ENCODE measurements at regions not wholly inside any gene's neighbourhood (a gene's known extent, or its start where the extent isn't known, plus 50 kb on each side); places are given as distances from the start of the nearest gene placed in this dataset.
"Not testable (repeated sequence)": the region's sequence is repeated elsewhere in the genome, so short reads cannot be mapped to it uniquely, and the experiment has no call there.

DNA sequence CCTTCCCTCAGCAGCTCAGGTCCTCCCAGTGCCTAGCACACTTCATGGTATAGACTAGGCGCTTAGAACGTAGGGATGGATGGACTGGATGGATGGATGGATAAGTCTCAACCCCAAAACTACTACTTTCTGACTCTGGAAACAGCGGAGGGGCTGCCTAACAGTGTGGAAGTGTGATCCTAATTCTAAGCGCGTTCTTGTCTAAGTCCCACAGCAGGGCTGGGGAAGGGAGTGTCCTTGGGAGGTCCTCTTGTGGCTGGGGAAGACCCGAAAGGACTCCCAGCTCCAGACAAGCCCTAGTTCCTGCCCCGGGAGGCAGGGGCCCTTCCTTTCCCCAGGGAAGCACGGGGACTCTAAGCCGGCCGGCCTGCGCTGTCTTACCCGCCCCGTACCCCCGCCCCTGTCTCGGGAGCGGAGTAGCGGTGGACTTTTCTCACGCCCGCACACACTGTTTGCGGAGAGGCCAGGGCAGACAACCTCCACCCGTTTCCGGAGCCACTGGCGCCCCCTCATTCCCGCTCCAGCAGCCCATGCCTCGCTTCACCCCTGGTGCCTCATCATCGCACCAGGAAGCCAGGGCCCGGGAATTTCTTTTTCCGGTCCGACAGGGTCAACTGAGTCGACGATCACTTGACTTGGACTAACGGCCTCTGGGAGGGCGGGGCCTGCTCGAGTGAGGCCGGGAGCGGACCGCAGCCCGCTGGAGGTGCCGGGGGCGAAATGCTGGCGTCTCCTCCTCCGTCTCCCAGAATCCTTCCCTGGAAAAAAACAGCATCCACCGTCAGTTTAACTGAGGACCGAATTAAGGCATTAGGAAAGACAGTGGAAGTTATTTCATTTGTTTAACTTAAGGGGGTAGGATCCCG lies 133.3 kb downstream of the TBC1D2B start:
- DNase-seq: no peak

DNA sequence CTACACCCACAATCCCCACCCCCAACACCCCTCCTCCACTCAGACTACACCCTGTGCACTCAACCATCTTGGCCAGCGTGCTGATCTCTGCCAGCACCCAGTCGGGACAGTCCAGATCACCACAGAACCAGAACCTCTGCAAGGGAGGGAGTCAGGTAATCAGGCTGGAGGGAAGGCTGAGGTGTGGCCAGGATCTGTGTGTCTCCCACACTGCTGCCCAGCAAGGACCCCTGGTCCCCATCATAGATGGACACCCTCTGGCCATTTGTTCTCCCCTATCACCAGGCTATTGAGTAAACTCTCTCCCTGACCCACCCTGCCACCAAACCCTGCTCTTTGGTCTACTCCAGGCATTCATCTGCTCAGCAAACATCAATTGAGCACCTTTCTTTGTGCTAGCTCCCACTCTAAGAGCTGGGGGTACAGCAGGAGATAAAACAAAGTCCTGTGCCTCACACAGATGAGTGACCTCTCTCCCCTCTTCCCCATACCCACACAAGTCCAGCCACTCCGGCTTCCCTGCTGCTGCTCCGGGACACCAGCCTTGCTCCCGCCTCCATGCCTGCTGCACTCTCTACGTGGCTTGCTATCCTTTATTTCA lies 134.8 kb downstream of the TBC1D2B start:
- DNase-seq: no peak

DNA sequence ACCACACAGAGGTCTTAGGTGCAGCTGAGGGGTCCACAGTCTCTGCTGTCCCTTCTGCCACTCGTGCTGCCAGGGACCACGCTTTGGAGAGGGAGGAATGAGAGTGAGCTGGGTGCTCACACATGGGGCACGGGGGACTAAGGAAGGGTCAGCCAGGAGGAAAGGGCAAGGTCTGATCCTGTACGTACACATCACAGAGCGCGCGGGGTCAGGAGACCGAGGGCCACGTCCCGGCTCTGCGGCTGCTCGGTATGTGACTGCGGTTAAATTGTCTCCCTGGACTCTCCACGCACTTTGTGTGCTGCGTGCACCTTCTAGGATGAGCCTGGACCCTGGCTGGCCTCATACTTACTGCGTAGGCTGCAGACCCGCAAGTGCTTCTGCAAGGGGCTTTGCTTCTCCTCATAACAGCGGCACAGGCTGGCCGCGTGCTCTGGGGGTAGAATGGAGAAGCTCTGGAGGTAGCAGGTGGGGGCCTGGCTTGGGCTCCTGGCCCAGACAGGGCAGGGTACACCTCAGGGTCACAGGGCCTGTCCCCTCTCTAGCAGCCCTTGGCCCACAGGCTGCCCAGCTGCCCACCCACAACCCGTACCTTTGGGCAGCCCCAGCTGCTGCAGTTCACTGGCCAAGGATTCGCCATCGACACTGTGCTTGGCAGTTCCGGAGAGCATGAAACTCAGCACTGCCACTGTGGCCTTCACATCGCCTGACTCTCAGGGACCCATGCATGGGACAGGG lies 136.3 kb downstream of the TBC1D2B start:
- not testable (repeated sequence) for DNase-seq

DNA sequence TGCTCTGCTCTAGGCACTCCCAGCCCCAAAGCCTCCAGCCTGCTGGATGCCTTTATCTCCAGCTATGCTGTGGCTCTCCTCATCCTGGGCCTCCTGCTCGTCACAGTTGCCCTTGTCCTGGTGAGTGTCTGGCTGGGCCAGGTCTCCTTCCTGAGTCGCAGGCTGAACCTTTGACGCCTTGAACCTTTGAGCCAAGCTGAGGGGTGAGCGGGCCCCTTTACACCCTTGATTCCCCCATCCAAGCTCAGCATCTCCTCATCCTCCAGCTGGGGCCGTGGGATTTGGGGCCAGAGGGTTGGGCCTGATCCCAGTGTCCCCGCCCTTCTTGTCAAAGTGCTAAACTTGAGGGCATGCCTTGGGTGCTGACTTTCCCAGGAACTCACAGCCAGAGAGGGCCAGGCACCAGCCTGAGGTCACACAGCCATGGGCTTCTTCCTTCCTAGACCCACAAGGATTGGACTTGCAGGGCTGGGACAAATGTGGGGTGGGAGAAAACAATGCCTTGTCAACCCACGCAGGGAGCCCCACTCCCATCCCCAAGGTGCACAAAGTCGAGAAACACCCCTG lies 137.0 kb downstream of the TBC1D2B start:
- DNase-seq: no peak

DNA sequence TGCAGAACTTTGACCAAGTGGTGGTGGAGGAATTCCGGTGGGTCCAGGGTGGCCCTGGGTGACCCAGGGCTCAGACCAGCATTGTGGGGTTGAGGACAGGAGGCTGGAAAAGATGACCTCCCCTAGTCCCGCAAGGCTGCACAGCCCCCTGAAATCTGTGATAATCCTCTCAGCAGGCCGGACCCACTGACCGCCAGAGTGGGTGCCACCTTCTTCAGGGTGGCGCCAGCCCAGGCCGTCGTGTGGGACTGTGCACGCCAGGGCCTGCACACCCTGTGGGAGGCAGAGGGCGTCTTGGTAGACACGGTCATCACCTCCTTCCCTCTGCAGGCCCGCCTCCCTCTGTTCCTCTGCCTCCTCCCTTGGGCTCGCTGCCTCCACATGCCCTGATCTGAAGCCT lies 137.7 kb downstream of the TBC1D2B start:
- no peak for DNase-seq

DNA sequence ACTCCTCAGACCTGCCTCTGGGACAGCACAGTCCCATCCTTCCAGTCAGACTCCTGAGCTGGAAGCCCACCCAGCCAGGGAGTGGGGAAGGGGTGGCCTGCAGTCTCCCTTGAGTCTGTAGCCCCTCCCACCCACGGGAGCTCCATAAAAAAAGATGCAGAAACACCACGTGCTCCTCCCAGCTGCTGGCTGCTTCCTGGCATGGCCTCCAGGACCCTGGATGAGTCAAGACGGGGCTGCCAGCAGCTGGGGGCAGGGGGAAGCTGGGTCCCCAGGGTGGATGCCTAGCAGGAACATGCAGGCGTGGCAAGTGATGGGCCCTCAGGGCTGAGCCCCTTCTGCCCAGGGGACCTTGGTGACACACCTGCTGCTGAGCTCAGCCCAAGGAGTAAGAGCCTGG lies 138.5 kb downstream of the TBC1D2B start:
- DNase-seq: not testable (repeated sequence)

DNA sequence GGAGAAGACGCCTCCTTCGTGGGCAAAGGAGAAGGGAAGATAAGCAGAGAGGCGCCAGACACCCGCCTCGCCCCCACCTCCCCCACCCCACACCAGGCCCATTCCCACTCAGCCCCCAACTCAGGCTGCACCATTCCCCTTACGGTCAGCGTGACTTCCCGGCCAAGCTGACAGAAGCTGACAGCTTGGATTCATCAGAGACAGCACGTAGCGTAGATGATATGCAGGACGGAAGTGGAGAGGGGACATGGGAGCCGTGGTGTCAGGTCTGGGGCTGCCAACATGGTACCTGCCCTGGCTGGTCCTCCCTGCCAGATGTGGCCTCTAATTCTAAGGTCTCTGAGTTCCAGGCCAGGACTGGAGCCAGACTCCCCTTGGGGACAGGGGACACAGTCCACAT lies 139.0 kb downstream of the TBC1D2B start:
- not testable (repeated sequence) for DNase-seq

DNA sequence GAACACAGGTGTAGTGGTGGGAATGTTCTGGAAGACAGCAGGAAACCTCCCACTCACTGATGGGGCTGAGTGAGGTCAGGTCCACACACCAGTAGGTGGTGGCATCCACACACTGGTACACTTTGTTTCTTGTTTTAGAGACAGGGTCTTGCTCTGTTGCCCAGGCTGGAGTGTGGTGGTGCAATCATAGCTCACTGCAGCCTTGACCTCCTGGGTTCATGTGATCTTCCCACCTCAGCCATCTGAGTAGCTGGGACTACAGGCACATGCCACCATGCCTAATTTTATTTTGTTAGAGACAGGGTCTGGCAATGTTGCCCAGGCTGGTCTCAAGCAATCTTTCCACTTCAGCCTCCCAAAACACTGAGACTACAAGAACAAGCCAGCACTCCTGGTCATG lies 140.9 kb downstream of the TBC1D2B start:
- DNase-seq: not testable (repeated sequence)

DNA sequence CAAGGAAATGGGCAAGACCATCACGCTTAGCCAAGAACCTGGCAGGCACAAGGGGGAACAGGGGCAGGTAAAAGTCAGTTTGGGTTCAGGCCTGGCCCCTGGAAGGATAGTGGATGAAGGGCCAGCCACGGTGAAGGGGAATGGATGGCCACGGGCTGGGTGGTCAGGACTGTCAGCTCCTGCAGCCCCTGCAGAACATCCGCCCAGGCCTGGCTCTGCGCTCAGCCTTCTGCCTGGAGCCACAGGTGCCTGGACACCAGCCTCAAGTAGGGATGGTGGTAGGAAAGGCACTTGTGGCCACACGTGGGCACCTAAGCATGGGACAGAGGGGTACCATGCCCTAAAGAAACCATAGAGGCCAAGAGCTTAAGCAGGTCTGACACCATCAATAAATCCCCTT lies 143.0 kb downstream of the TBC1D2B start:
- not testable (repeated sequence) for DNase-seq

DNA sequence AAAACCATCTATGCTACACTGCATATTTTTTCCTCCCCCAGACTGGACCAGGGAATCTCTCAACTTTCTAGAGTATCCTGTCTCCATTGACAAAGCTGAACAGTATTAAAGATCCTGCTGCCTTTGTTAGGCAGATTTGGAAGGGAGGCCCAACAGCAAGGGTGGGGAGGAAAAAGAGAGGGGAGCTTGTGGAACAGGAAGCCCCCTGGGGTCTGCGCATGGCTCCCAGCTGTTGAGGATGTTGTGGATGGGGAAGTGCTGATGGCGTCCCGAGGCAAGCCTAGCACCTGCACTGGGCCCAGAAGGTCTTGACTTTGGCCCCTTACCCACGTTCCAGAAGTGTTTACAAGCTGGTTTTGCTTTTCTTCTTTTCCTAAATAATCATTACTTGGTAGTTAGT lies 146.6 kb downstream of the TBC1D2B start:
- not testable (repeated sequence) for DNase-seq

DNA sequence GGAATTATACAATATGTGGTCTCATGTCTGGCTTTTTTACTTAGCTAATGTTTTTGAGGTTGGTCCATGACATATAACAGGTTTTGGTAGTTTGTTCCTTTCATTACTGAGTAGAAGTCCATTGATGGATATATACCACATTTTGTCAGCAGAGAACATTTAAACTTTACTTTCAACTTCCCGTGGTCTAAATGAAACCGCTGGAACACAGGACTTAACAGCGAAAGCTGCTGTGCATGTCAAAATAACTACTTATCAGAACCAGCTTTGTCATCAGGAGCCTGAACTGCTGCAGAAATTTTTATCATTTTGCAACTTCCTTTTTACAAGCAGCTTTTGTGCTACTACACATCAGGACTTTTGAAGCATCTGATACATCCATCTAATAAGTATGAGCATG lies 147.0 kb downstream of the TBC1D2B start:
- DNase-seq: not testable (repeated sequence)

DNA sequence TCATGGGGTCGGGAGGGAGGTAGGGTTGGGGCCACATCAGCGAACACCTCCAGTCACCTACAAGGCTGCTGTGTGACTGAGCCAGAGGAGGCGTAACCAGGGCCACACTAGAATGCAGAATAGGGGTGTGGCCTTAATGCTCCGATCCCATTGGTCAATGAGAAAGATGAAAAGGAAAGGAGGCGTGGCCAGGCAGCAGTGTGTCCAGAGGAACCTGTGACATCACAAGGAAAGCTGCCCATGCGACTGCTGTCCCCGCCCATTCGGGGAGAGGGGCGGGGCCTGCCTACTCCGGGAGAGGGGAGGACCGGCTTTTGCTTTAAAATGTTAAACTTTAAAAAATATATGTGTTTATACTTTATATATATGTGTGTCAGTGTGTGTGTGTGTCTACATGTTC lies 150.7 kb downstream of the TBC1D2B start:
- not testable (repeated sequence) for DNase-seq

DNA sequence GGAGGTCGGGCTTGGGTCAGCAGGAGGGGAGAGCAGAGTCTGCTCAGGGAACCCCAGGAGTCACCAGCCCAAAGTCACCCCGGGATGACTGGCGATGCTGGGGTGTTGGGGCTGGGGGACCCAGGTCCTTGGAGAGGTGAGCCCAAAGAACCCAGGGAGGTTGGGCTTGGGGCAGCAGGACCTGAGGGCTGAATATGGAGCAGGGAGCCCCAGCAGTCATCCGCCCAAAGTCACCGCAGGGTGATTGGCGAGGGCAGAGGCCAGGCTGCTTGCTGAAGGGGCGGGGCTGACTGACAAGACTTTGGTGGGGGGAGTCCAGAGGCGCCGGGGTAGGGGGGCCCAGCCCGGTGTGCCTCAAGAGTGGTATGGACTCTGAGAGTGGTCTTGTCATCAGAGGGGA lies 151.2 kb downstream of the TBC1D2B start:
- DNase-seq: not testable (repeated sequence)

DNA sequence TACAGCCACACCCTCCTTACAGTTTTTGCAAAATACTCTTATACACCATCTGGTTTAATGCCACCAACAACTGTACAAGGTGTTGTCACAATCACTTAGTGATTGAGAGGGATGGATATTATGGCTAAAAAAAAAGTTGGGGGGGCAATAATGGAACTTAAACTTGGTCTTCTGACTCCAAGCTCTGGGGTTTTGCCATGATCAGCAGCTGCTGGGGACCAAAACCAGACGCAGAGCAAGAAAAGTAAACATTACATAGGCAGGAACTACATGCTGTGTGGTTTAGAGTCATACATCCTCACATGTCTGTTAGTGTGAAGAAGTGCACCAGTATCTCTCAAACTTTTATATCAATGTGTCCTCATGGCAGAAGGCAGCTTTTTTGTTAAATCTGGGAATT lies 152.4 kb downstream of the TBC1D2B start:
- not testable (repeated sequence) for DNase-seq

DNA sequence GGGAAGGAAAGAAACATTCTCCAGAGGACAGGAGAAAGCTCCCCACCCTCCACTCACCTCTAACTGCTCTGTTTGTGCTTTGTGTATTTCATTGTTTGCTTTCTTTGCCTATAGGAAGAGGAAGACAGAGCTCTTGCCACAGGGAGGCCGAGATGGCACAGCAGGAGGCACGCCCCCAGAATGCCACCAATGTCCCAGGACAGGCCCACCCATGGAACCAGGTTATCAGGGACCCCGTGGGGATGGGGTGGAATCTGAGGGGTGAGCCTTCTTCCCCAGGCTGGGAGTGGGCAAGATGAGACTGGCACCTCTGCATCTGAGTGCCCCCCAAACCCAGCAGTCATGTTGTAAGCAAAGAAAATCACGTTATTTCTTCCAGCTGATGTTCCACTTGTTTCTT lies 155.8 kb downstream of the TBC1D2B start:
- no peak for DNase-seq

DNA sequence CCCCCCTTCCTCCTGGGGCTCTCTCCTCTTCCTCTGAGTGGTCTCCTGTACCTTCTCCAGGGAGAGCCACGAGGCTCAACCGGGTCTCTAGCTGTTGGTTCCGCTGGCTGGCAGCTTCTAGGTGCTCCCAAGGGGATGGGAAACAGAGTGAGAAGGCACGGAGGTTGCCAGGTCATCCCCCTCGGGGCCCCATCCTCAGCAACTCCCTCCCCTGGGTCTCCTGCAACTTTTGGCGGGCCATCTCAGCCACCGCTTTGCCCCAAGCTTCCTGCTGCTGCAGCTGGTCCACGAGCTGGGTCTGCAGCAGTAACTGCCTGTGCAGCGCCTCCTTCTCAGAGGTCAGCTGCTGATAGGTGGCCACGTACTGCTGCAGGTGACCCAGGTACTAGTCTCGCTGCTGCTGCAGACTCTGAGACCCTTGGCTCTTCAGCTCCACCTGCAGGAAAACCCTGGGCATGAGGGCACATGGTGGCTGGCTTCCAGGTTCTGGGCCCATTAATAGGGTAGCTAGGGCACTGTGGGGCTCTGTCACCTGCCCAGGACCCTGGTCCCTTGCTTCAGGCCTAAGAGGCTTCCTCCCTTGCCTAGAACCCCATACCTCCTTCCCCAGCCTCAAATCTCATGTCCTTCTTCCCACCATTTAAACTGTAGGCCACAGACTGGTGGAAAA lies 160.4 kb downstream of the TBC1D2B start:
- DNase-seq: not testable (repeated sequence)

DNA sequence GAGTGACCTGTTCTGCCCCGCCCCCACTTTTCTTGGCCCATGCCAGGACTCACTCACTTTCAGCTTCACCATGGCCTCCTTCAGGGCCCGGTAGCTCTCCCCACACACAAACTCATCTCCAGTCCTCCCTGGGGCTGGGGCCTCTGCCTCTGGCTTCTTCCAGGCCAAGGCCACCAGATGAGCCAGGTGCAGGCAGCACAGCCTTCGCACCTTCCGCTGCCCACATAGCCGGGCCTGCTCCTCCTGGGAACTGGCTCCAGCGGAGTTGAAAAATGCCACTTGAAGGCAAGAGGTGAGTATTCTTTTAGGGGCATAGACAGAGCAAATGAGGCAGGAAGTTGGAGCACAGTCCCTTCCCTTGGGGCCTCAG lies 161.6 kb downstream of the TBC1D2B start:
- not testable (repeated sequence) for DNase-seq

DNA sequence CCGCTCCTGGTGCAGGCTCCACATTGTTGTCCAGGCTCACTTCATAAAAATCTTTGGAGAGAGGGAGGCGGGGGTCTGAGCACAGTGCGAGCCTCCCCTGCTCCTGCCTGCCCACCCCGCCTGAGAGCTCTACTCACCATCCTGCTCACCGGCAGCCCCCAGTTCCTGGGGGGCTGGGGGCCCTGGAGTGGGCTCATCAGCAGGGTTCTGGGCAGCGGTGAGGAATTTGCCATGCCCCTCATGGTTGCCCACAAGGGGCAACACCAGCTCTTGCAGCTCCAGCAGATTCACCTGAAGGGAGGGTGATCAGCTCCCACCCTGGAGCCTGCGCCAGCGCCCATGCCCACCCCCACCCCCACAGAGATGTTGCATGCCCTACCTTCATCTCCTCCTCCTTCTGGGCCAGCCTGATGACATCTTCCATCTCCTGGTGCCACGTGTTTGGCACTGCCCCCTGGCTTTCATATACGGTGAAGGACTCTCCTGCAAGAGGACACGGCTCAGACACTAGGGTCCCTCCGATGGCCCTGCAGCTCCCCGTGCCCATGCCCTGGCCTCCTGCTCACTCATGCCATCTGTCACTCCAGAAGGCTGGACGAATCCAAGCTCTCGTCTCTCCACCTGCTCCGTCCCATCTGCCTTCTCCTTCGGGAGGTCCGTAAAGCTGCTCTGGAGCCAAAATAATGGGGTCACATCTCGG lies 162.1 kb downstream of the TBC1D2B start:
- DNase-seq: no peak

DNA sequence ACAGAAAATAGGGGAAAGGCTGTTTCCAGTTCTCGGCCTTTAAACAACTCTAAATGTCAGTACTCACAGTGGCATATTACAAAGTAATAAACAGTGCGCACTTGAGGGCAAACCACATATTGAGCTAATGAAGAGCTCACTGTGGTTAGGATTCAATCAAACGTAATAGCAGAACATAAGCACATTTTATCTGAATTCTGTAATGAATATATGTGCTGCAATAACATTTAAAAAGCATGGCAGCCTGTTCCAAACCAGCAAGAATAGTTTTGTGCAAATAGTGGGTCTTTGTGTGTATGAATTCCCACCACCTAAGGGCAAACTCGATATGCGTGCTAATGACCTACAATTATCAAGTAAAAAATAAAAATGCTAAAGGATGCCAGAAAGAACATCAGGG lies 163.0 kb downstream of the TBC1D2B start:
- not testable (repeated sequence) for DNase-seq

DNA sequence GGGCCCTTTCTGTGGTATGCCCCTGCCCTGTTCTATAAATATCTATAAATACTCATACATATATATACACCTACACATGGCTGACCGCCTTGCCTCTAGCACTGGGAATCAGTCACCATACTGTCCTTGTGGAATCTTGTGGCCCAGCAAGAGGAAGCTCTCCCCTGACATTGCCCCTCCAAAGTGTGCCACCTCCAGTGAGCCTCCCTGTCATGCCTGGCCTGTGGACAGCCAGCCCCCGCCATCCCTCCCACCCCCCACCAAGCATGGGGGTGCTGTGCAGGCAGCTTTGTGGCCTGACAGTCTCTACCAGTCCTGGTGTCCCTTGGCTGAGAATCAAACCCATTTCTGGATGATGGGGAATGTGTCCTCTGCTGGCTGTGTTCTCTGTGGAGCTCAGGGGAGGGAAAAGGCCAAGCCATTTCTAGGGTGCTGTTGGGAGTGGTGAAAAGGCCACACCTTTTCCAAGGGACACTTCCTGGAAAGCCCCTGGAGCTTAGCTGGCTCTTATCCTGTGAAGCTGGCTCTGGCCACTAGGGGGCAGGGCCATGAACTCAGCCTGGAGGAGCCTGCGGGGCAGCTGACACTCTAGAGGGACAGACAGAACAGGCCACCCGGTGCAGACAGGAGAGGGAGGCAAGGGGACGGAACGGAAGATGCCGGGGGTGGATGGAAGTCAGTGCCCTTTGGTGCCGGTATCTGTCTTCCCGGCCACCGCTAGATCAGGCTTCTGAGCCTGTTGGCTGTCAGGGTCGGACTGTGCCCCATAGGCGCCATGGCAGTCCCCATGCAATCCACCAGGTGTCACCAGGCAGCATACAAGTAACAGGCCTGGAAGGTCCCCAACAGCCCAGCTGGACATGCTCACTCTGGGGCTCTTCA lies 167.2 kb downstream of the TBC1D2B start:
- DNase-seq: peak; percentile 71

Measured in activated CD4-positive, CD25-positive, alpha-beta regulatory T cell treated with anti-CD3 and anti-CD28 coated beads, Interleukin-2, amount 50 U/mL, for 72 hours (primary cell).